ENCODE measurements at regions not wholly inside any gene's neighbourhood (a gene's known extent, or its start where the extent isn't known, plus 50 kb on each side); places are given as distances from the start of the nearest gene placed in this dataset.

- TF ChIP-seq CTCF (conservative IDR thresholded peaks at IDR 0.05 in 1 of 2, IDR thresholded peaks at IDR 0.05 in 1 of 2; ENCODE audit: low read depth in 1 of 2, low read length in 2 of 2) (no peak), EZH2 (IDR thresholded peaks at IDR 0.05; ENCODE audit: low read length, missing control alignments) (no peak)
These were observed 980.5 kb downstream of the PCDH18 start for GRCh38 chr4:136551753-136552152.

Measured in fibroblast of lung (primary cell).